GM12873 (cell line): ENCODE measurements at regions not wholly inside any gene's neighbourhood (a gene's known extent, or its start where the extent isn't known, plus 50 kb on each side); places are given as distances from the start of the nearest gene placed in this dataset.

ENCODE experiments used
- CTCF ChIP-seq: IDR thresholded peaks from 2 replicates; pipeline ENCODE4 v1.5.1; 2012; ENCODE audit warnings: low read depth, mild to moderate bottlenecking, moderate library complexity, low read length, control low read depth; ENCODE audit not compliant: insufficient read depth; ENCODE audit errors: missing control alignments

DNA sequence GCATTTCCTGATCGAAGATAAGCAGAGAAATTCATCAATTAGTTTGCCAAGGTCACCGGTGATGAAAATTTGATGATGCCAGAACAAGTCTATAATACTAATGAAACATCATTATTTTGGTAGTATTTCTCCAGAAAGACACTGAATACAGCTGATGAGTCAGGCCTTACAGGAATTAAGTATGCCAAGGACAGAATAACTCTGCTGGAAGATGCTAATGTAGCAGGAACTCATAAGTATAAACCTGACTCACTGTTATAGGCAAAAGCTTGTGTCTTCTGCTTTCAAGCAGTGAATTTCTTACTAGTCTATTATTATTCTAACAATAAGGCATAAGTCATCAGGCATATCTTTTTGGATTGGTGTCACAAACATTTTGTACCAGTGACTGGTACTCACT lies 1825.1 kb upstream of the IGFBP7 start:
- TF ChIP-seq CTCF = no peak

DNA sequence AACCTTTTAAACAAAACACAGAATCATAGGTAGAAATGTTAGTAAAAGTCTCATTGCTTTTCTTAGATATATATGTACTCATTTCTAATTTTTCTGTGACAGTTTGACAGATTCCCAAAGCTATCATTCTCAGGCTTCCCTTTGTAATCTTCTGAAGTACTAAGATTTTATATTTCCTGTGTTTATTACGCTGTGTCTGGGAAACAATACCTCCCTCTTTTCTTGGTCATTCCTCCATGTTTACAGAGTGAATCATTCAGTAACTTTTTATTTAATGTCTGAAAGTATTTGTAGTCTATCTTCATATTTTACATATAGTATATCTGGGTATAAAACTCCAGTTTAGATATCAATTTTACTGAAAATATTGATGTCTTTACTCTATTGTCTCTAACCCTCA lies 1826.3 kb upstream of the IGFBP7 start:
- no peak for TF ChIP-seq CTCF

DNA sequence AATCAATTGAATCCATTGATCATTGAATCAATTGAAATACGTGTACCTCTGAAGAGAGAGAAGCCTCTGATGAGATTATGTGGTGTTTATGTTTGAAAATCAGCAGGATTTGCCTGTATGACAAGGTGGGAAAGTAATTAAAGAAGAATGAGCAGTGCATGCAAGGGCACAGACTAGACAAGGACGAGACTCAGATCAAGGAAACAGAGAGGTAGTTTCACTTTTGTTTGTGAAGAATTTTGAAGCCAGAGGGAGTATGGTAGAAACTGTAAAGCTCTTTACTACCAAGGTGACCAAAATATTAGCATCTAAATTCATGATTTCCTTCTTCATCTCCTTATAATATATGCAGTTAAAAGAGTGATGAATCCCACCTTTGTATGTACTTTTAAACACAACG lies 1830.0 kb upstream of the IGFBP7 start:
- TF ChIP-seq CTCF = no peak

DNA sequence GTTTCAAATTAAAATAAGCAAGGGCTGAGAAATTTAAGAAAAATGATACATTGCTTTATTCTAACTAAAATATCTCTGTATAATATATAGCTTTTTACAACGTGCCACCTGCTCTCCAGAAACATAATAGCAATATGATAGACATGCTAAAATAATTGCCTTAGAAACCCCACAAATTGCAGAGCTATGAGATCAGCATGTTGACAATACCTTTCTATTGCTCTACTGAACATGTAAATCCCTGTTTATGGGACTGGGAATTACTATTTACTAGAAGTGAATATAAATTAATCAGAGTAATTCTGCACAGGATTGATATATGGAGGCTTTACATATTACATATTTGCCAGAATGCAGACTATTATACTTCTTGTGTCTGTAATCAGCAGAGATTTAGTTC lies 1831.1 kb upstream of the IGFBP7 start:
- no peak for TF ChIP-seq CTCF

- no peak for TF ChIP-seq CTCF
These were observed 1843.4 kb upstream of the IGFBP7 start for GRCh38 chr4:58953575-58953974.

DNA sequence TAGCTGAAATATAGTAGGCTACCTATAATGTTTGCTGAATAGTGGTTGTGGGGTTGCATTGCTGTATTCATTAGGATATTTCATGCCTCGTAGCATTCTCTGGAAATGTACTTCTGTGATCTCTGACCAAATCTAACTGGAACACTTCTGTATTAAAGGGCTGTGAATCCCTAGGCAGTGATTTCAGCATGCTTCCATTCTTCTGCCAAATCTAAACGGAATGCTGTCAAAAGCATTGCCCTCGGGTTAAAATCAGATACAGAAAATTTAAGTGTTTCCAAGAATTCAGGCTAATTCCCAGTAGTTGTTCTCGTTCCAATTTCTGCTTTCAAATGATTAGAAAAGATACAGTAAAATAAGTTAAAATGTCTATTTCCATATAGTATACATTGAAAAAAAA lies 1847.5 kb upstream of the IGFBP7 start:
- no peak for TF ChIP-seq CTCF

- TF ChIP-seq CTCF = no peak
These were observed 1851.1 kb upstream of the IGFBP7 start for GRCh38 chr4:58961283-58961682.

DNA sequence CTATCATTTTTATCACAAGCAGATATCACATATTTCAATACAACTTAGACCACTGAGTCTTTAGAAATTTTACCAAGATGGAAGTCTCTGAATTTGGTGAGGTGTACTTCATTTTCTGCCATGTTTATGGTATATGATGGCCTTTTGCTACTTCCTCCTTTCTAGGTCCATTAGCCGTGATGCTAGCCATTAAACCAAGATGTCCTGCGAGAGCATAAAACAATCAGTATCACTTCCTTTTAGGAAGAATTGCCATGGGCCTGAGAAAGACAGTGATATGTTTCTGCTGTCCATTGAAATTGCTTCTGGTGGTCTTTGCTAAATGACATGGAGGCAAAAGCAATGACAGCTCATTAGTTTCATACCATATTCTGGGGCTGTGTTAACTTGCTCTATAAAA lies 1851.7 kb upstream of the IGFBP7 start:
- no peak for TF ChIP-seq CTCF
